Stomach smooth muscle (tissue), 2 donors: ENCODE measurements at regions not wholly inside any gene's neighbourhood (a gene's known extent, or its start where the extent isn't known, plus 50 kb on each side); places are given as distances from the start of the nearest gene placed in this dataset.

Source experiments
- H3K27ac ChIP-seq: one replicate; pipeline ENCODE4 v1.7.0; 2013; ENCODE audit warnings: mild to moderate bottlenecking, low read length, inconsistent platforms
- H3K27me3 ChIP-seq, 2 donors: one replicate each; pipeline ENCODE4 v1.7.0; 2013; ENCODE audit warnings: low read length in 2 of 2; ENCODE audit not compliant: insufficient read depth in 2 of 2, control insufficient read depth in 1 of 2
- H3K36me3 ChIP-seq, 2 donors: one replicate each; pipeline ENCODE4 v1.7.0; 2013; ENCODE audit warnings: low read length in 2 of 2; ENCODE audit not compliant: control insufficient read depth in 2 of 2, insufficient read depth in 2 of 2
- H3K4me1 ChIP-seq: one replicate; pipeline ENCODE4 v1.7.0; 2013; ENCODE audit warnings: low read length; ENCODE audit not compliant: control insufficient read depth, insufficient read depth
- H3K4me3 ChIP-seq, 2 donors: one replicate each; pipeline ENCODE4 v1.7.0; 2013; ENCODE audit warnings: low read length in 2 of 2
- H3K9ac ChIP-seq, 2 donors: one replicate each; pipeline ENCODE4 v1.7.0; 2013; ENCODE audit warnings: low read length in 2 of 2, mild to moderate bottlenecking in 1 of 2
- H3K9me3 ChIP-seq, 2 donors: one replicate each; pipeline ENCODE4 v1.7.0; 2013; ENCODE audit warnings: low read length in 2 of 2; ENCODE audit not compliant: control insufficient read depth in 2 of 2
- donor health status: healthy.
- donor health status: Pancreatic carcinoma.

- H3K27me3 ChIP-seq = peaks cover 3% of the 10 kb centered on the region in 2 donors
- no peaks in the 10 kb centered on the region for H3K9me3 ChIP-seq
- no peak overlapping the region for H3K4me3 ChIP-seq
- H3K4me1 ChIP-seq = no peaks in the 10 kb centered on the region
- no peak overlapping the region for H3K27ac ChIP-seq
- H3K36me3 ChIP-seq = no peaks in the 10 kb centered on the region
- no peak overlapping the region for H3K9ac ChIP-seq
Measured at GRCh38 chr6:98633886-98634285, 200.5 kb upstream of the POU3F2 start.

- Histone ChIP-seq H3K36me3 (no peaks in the 10 kb centered on the region), H3K9me3 (no peaks in the 10 kb centered on the region), H3K4me3 (no peak overlapping the region), H3K27ac (no peak overlapping the region), H3K4me1 (no peaks in the 10 kb centered on the region), H3K9ac (no peak overlapping the region), H3K27me3 (peaks cover 3% of the 10 kb centered on the region in 2 donors)
Measured at GRCh38 chr6:98634569-98634968, 199.8 kb upstream of the POU3F2 start.

- no peaks in the 10 kb centered on the region for H3K9me3 ChIP-seq
- H3K27me3 ChIP-seq = peaks cover 3% of the 10 kb centered on the region in 2 donors
- no peak overlapping the region for H3K4me3 ChIP-seq
- H3K27ac ChIP-seq = no peak overlapping the region
- no peaks in the 10 kb centered on the region for H3K36me3 ChIP-seq
- H3K9ac ChIP-seq = no peak overlapping the region
- no peaks in the 10 kb centered on the region for H3K4me1 ChIP-seq
Measured at GRCh38 chr6:98635191-98635590, 199.2 kb upstream of the POU3F2 start.

- no peak overlapping the region for H3K9ac ChIP-seq
- H3K9me3 ChIP-seq = no peaks in the 10 kb centered on the region
- no peaks in the 10 kb centered on the region for H3K4me1 ChIP-seq
- no peak overlapping the region for H3K4me3 ChIP-seq
- H3K27me3 ChIP-seq = peaks cover 0 to 3% of the 10 kb centered on the region in 2 donors
- H3K27ac ChIP-seq = no peak overlapping the region
- no peaks in the 10 kb centered on the region for H3K36me3 ChIP-seq
Measured at GRCh38 chr6:98636941-98637340, 197.4 kb upstream of the POU3F2 start.

- H3K9ac ChIP-seq = no peak overlapping the region
- H3K4me1 ChIP-seq = no peaks in the 10 kb centered on the region
- no peak overlapping the region for H3K27ac ChIP-seq
Measured at GRCh38 chr6:98639089-98639635, 195.2 kb upstream of the POU3F2 start.

GRCh38 chr6:98640366-98640765 is 194.0 kb upstream of the POU3F2 start:
- Histone ChIP-seq H3K4me3 (no peak overlapping the region), H3K27ac (no peak overlapping the region), H3K36me3 (no peaks in the 10 kb centered on the region)

More at GRCh38 chr6:98639089-98639635, 195.2 kb upstream of the POU3F2 start:
- no peaks in the 10 kb centered on the region for H3K9me3 ChIP-seq
- H3K27me3 ChIP-seq = peaks cover 0 to 3% of the 10 kb centered on the region in 2 donors
- no peak overlapping the region for H3K4me3 ChIP-seq
- no peaks in the 10 kb centered on the region for H3K36me3 ChIP-seq

GRCh38 chr6:98641949-98642719 is 192.2 kb upstream of the POU3F2 start:
- no peaks in the 10 kb centered on the region for H3K36me3 ChIP-seq
- H3K9me3 ChIP-seq = no peaks in the 10 kb centered on the region
- H3K27ac ChIP-seq = no peak overlapping the region
- H3K9ac ChIP-seq = no peak overlapping the region
- H3K4me1 ChIP-seq = no peaks in the 10 kb centered on the region
- H3K4me3 ChIP-seq = no peak overlapping the region
- peaks cover 0 to 3% of the 10 kb centered on the region in 2 donors for H3K27me3 ChIP-seq

More at GRCh38 chr6:98640366-98640765, 194.0 kb upstream of the POU3F2 start:
- Histone ChIP-seq H3K4me1 (no peaks in the 10 kb centered on the region), H3K9me3 (no peaks in the 10 kb centered on the region), H3K9ac (no peak overlapping the region), H3K27me3 (peaks cover 0 to 3% of the 10 kb centered on the region in 2 donors)

GRCh38 chr6:98644063-98644462 is 190.3 kb upstream of the POU3F2 start:
- no peaks in the 10 kb centered on the region for H3K4me1 ChIP-seq
- no peaks in the 10 kb centered on the region for H3K36me3 ChIP-seq
- H3K27ac ChIP-seq = no peak overlapping the region
- H3K27me3 ChIP-seq = no peaks in the 10 kb centered on the region
- H3K9ac ChIP-seq = no peak overlapping the region
- H3K4me3 ChIP-seq = no peak overlapping the region
- no peaks in the 10 kb centered on the region for H3K9me3 ChIP-seq

- Histone ChIP-seq H3K4me1 (no peaks in the 10 kb centered on the region), H3K27me3 (no peaks in the 10 kb centered on the region), H3K9me3 (no peaks in the 10 kb centered on the region), H3K36me3 (no peaks in the 10 kb centered on the region), H3K4me3 (no peak overlapping the region), H3K9ac (no peak overlapping the region), H3K27ac (no peak overlapping the region)
Measured at GRCh38 chr6:98648211-98648914, 186.0 kb upstream of the POU3F2 start.

GRCh38 chr6:98650941-98651340 is 183.4 kb upstream of the POU3F2 start:
- Histone ChIP-seq H3K9ac (no peak overlapping the region), H3K27me3 (no peaks in the 10 kb centered on the region), H3K27ac (no peak overlapping the region), H3K4me3 (no peak overlapping the region), H3K4me1 (no peaks in the 10 kb centered on the region), H3K36me3 (no peaks in the 10 kb centered on the region), H3K9me3 (no peaks in the 10 kb centered on the region)
